KOPT-K1 (cell line): ENCODE measurements at regions not wholly inside any gene's neighbourhood (a gene's known extent, or its start where the extent isn't known, plus 50 kb on each side); places are given as distances from the start of the nearest gene placed in this dataset.

Experiments used
- H3K27ac ChIP-seq: fragments of 200-600 bp; sonication (generic); 2 replicates; pipeline ENCODE4 v1.5.1; 2016; ENCODE audit warnings: antibody characterized with exemption, mild to moderate bottlenecking, low read depth, low read length; ENCODE audit not compliant: poor library complexity, severe bottlenecking
- H3K36me3 ChIP-seq: fragments of 200-600 bp; sonication (generic); 2 replicates; pipeline ENCODE4 v1.5.1; 2017; ENCODE audit warnings: antibody characterized with exemption, mild to moderate bottlenecking, low read length, moderate library complexity; ENCODE audit not compliant: insufficient read depth
- H3K9me3 ChIP-seq: fragments of 200-600 bp; sonication (generic); 2 replicates; pipeline ENCODE4 v1.5.1; 2017; ENCODE audit warnings: antibody characterized with exemption, low read length, mild to moderate bottlenecking; ENCODE audit not compliant: insufficient read depth, poor library complexity, severe bottlenecking

GRCh38 chr13:29999492-30000369, 149.3 kb upstream of the UBL3 start:
- H3K36me3 ChIP-seq: no peaks in the 10 kb centered on the region
- H3K27ac ChIP-seq: no peak overlapping the region
- H3K9me3 ChIP-seq: no peaks in the 10 kb centered on the region

- Histone ChIP-seq H3K36me3 (no peaks in the 10 kb centered on the region), H3K9me3 (no peaks in the 10 kb centered on the region), H3K27ac (no peak overlapping the region)
Observed at GRCh38 chr13:29996316-29996715, 145.9 kb upstream of the UBL3 start.

- Histone ChIP-seq H3K9me3 (no peaks in the 10 kb centered on the region), H3K27ac (no peak overlapping the region), H3K36me3 (no peaks in the 10 kb centered on the region)
Observed at GRCh38 chr13:29994911-29995595, 144.6 kb upstream of the UBL3 start.

GRCh38 chr13:29993716-29994488, 143.5 kb upstream of the UBL3 start:
- H3K27ac ChIP-seq: no peak overlapping the region
- H3K36me3 ChIP-seq: no peaks in the 10 kb centered on the region
- no peaks in the 10 kb centered on the region for H3K9me3 ChIP-seq

- Histone ChIP-seq H3K36me3 (no peaks in the 10 kb centered on the region), H3K9me3 (peaks cover 5% of the 10 kb centered on the region), H3K27ac (no peak overlapping the region)
Observed at GRCh38 chr13:29993196-29993595, 142.8 kb upstream of the UBL3 start.

- Histone ChIP-seq H3K9me3 (peaks cover 7% of the 10 kb centered on the region), H3K36me3 (no peaks in the 10 kb centered on the region), H3K27ac (no peak overlapping the region)
Observed at GRCh38 chr13:29991343-29991742, 140.9 kb upstream of the UBL3 start.

- H3K36me3 ChIP-seq: no peaks in the 10 kb centered on the region
- H3K9me3 ChIP-seq: peaks cover 7% of the 10 kb centered on the region
- no peak overlapping the region for H3K27ac ChIP-seq
Observed at GRCh38 chr13:29987340-29987739, 136.9 kb upstream of the UBL3 start.

- H3K36me3 ChIP-seq: no peaks in the 10 kb centered on the region
- no peaks in the 10 kb centered on the region for H3K9me3 ChIP-seq
- no peak overlapping the region for H3K27ac ChIP-seq
Observed at GRCh38 chr13:29980339-29980738, 129.9 kb upstream of the UBL3 start.

GRCh38 chr13:29978211-29978610, 127.8 kb upstream of the UBL3 start:
- no peaks in the 10 kb centered on the region for H3K9me3 ChIP-seq
- H3K36me3 ChIP-seq: no peaks in the 10 kb centered on the region
- no peak overlapping the region for H3K27ac ChIP-seq

- Histone ChIP-seq H3K9me3 (no peaks in the 10 kb centered on the region), H3K27ac (no peak overlapping the region), H3K36me3 (no peaks in the 10 kb centered on the region)
Observed at GRCh38 chr13:29977476-29978120, 127.2 kb upstream of the UBL3 start.

GRCh38 chr13:29976535-29976934, 126.1 kb upstream of the UBL3 start:
- Histone ChIP-seq H3K9me3 (no peaks in the 10 kb centered on the region), H3K27ac (no peak overlapping the region), H3K36me3 (no peaks in the 10 kb centered on the region)

GRCh38 chr13:29975283-29975682, 124.9 kb upstream of the UBL3 start:
- Histone ChIP-seq H3K27ac (no peak overlapping the region), H3K36me3 (no peaks in the 10 kb centered on the region), H3K9me3 (no peaks in the 10 kb centered on the region)

- no peaks in the 10 kb centered on the region for H3K36me3 ChIP-seq
- no peaks in the 10 kb centered on the region for H3K9me3 ChIP-seq
- no peak overlapping the region for H3K27ac ChIP-seq
Observed at GRCh38 chr13:29969286-29969685, 118.9 kb upstream of the UBL3 start.

- Histone ChIP-seq H3K27ac (no peak overlapping the region), H3K9me3 (no peaks in the 10 kb centered on the region), H3K36me3 (no peaks in the 10 kb centered on the region)
Observed at GRCh38 chr13:29964181-29964845, 113.9 kb upstream of the UBL3 start.
